SK-N-DZ (cell line): ENCODE measurements at regions not wholly inside any gene's neighbourhood (a gene's known extent, or its start where the extent isn't known, plus 50 kb on each side); places are given as distances from the start of the nearest gene placed in this dataset.
"Not testable (repeated sequence)": the region's sequence is repeated elsewhere in the genome, so short reads cannot be mapped to it uniquely, and the experiment has no call there.

Experiments
- DNase-seq: peaks from one replicate; pipeline ENCODE4 v3.0.0-alpha.2; 2015; ENCODE audit warnings: low spot score

DNA sequence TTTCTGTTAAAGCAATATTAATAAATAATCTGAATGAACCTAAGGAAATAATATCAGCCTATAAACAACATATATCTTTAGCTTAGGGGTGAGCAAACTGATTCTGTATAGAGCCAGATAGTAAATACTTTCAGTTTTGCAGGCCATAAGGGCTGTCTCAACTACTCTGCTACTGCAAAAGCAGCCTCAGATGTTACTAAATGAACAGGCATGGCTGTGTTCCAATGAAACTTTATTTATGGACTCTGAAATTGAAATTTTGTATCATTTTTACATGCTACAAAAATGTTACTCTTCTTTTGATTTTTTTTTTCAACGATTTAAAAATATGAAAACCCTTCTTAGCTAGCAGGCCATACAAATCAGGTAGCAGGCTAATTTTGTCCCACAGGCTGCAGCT lies 212.8 kb upstream of the PRICKLE2 start:
- no peak for DNase-seq

GRCh38 chr3:64437131-64437530 lies 211.9 kb upstream of the PRICKLE2 start:
- DNase-seq = no peak

DNA sequence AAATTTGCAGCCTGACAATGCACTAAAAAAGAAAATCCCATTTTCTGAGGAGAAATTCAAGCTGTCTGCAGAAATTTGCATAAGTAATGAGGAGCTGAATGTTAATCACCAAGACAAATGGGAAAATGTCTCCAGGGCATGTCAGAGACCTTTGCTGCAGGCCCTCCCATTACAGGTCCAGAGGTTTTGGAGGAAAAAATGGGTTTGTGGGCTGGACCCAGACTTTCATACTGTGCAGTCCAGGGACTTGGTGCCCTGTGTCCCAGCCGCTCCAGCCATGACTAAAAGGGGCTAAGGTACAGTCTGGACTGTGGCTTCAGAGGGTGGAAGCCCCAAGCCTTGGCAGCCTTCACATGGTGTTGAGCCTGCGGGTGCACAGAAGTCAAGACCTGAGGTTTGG lies 209.8 kb upstream of the PRICKLE2 start:
- DNase-seq = not testable (repeated sequence)

DNA sequence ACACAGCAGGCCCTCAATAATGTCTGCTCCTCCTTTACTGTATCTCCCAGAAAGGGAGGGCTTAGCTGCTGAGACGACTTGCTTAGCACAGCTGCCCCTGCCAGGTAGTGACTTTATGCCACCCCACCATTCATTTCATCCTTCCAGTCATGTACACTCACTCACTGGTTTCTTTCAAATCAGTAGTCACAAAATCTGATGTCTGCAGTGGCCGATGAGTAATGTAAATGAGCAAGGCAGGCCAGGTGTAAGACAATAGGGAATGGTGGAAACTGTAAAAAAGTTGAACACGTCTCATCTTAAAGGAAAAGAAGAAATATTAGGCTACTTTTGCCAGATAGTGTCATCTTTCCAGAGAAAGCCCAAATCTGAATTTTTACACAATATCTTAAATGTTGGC lies 207.6 kb upstream of the PRICKLE2 start:
- DNase-seq = no peak

DNA sequence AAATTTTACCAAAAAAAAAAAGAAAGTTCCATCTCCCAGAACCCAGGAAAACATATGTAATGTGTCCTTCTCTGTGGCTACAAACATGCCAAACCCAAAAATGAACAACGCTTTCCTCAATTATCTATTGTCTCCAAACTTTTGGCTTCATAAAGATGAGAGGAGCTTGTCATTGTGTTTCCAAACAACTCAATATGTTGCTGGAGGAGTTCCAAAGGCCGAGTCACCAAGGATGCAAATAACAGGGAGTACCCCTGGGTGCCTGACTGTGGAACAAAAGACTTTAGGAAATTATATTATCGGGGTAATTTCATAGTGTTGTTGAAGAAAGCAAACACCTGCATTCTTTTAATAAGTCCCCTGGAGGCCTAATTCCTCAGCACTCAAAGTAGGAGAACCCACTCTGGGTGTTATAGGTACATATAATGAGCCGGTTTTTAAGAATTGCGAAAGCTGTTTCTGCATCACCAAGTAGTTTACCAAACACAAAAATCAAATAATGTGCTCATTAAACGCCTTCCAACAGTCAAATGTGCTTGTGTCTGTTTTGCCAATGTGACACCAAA lies 206.3 kb upstream of the PRICKLE2 start:
- DNase-seq = no peak

GRCh38 chr3:64427671-64428070 lies 202.4 kb upstream of the PRICKLE2 start:
- no peak for DNase-seq

DNA sequence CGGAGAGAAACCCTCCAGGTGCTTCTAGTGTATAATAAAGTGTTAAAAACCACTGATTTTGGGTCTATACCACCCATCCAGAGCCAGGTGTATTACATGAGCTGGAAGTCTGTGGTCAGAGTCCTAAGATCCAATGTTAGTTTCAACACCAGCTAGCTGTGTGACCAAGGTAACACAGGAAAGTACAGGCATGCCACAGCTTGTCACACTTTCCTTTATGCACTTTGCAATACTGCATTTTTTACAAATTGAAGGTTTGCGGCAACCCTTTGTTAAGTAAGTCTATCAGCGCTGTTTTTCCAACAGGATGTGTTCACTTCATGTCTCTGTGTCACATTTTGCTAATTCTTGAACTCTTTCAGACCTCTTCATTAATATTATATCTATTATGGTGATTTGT lies 201.3 kb upstream of the PRICKLE2 start:
- no peak for DNase-seq

DNA sequence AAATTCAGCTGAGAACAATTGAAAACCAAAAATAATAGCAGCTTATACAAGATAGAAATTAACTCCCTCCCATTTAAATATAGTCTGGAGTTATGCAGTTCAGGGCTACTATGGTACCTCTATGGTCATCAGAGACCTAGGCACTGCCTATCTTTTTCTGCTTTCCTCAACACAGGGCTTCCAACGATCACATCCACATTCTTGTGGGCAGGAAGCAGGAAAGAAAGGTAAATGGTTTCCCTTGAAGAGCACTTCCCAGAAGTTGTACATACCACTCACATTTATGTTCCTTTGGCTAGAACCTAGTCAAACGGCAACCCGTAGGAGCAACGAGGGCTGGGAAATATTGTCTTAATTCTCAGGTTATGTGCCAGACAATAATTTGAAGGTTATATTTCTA lies 197.7 kb upstream of the PRICKLE2 start:
- no peak for DNase-seq

GRCh38 chr3:64422192-64422591 lies 196.9 kb upstream of the PRICKLE2 start:
- DNase-seq = no peak

DNA sequence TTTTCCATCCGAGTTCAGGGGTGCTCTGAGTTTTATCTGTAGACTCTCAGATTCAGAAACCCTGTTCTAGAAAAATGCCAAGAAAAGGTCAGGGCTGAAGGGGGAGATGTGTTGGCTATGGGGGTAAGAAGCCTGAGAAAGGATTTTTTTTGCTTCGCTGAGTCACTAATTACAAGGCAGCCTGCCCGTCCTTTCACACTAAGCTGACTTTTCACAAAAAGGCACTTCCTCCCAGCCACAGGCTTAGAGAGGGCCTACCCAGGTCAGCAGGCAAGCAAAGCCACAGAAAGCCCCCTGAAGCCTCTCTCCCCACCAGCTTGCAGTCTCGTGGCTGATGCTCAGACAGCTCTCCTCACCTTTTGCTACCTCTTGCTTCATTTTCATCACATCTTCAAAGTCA lies 192.6 kb upstream of the PRICKLE2 start:
- DNase-seq = no peak

- no peak for DNase-seq
These were observed 188.8 kb upstream of the PRICKLE2 start for GRCh38 chr3:64414043-64414442.

GRCh38 chr3:64411101-64411500 lies 185.8 kb upstream of the PRICKLE2 start:
- no peak for DNase-seq

DNA sequence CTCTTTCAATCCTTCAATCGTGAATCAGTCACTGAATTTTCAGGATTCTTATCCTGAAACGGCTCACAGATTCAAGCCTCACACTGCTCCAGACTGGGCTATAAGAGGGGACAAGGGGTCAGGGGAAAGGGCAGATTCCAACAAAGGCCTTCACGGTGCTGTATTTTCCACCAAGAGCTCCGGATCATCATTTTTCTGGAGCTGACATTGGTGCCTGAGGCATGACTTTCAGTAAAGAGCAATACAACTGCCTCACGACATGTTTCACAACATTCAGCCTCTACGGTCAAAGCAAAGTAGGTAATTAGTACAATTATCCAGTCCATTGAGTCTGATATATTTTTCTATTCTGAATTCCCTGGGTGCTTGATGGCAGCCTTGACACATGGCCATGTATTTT lies 185.0 kb upstream of the PRICKLE2 start:
- DNase-seq = no peak

GRCh38 chr3:64408770-64409169 lies 183.5 kb upstream of the PRICKLE2 start:
- no peak for DNase-seq

GRCh38 chr3:64406271-64406670 lies 181.0 kb upstream of the PRICKLE2 start:
- DNase-seq = no peak

- no peak for DNase-seq
These were observed 180.1 kb upstream of the PRICKLE2 start for GRCh38 chr3:64405211-64405835.

- DNase-seq = no peak
These were observed 175.4 kb upstream of the PRICKLE2 start for GRCh38 chr3:64400706-64401105.

GRCh38 chr3:64399205-64399800 lies 174.0 kb upstream of the PRICKLE2 start:
- peak; percentile 17 for DNase-seq

DNA sequence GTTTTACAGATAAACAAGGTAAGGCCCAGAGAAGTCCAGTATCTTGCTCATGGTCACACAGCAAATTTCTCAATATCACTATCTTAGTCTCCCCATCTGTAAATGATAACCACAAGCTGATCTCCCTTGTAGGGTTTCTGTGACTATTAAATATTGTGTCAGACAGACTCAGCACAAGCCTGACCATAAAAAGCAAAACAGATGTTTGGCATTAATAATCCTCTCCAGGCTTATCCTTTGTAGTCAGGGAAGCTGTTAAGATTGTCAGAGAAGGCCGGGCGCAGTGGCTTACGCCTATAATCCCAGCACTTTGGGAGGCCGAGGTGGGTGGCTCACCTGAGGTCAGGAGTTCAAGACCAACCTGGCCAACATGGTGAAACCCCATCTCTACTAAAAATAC lies 173.2 kb upstream of the PRICKLE2 start:
- DNase-seq = no peak

DNA sequence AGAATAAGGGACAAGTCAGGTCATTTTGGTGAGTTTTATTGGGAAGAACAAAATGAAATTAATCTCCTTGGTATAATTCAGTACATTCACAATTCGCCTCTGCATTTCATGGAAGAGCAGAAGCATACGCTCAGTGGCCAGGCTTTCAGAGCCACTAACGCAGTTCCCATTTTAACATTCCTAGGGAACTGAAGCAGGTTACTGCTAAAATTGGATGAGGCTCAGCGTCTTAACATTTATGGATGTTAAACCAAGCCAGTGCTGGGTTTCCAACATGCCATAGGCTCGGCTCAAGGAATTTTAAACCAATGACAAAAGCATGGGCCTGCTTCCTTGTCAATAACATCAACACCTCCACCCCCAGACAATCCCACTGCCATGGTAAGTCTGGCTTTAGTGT lies 172.7 kb upstream of the PRICKLE2 start:
- no peak for DNase-seq

- DNase-seq = no peak
These were observed 172.3 kb upstream of the PRICKLE2 start for GRCh38 chr3:64397573-64397972.

- no peak for DNase-seq
These were observed 170.2 kb upstream of the PRICKLE2 start for GRCh38 chr3:64395490-64395889.

DNA sequence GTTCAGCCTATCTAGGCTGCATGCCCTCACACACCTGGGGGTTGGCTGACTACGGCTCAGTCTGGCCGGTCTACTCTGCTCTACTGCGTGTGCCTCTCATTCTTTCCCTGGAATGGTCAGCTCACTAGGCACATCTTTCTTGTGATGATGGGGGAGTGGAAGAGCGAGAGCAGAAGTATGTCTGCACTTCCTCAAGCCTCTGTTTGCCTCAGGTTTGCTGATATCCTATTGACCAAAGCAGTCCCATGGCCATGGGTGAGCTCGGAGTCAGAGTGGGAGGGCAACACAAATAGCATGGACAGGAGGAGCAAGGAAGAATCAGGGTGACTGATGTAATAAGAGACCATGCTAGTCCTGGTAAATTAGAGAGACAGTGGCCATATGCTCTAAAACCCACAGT lies 167.9 kb upstream of the PRICKLE2 start:
- no peak for DNase-seq

DNA sequence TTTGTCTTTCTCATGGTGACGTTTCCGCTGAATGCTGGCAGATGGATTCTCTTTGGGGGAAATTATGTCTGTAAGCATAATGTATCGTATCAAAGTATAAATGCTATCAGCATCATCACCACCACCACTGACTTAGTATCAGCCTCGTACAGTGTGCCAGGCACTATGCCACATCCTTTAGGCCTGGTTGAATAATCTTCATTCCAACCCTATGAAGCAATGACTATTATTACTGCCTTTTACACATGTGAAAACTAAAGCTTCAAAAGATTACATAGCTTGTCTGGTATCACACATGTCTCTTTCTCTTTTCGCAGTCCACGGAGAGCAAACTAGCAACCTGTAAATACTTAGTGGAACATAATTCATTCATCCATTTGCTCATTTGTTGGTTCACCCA lies 166.7 kb upstream of the PRICKLE2 start:
- DNase-seq = no peak
